Osteoblast (primary cell): ENCODE measurements at regions not wholly inside any gene's neighbourhood (a gene's known extent, or its start where the extent isn't known, plus 50 kb on each side); places are given as distances from the start of the nearest gene placed in this dataset.

Experiments
- DNase-seq: peaks from one replicate; pipeline ENCODE4 v3.0.0; 2011; ENCODE audit warnings: low spot score, mixed read lengths; ENCODE audit not compliant: insufficient read length; ENCODE audit errors: missing footprints
- H2AFZ ChIP-seq: 2 replicates; pipeline ENCODE4 v1.6.0; 2011; ENCODE audit warnings: mild to moderate bottlenecking, low read length
- H3K27ac ChIP-seq: 2 replicates; pipeline ENCODE4 v1.5.1; 2011; ENCODE audit warnings: mild to moderate bottlenecking, low read depth, low read length, moderate library complexity
- H3K27me3 ChIP-seq: 2 replicates; pipeline ENCODE4 v1.6.0; 2012; ENCODE audit warnings: mild to moderate bottlenecking, control low read depth, inconsistent platforms, low read length, moderate library complexity; ENCODE audit not compliant: insufficient read depth
- H3K36me3 ChIP-seq: 2 replicates; pipeline ENCODE4 v1.5.1; 2011; ENCODE audit warnings: mild to moderate bottlenecking, low read length, control low read depth, moderate library complexity; ENCODE audit not compliant: insufficient read depth
- H3K4me1 ChIP-seq: 2 replicates; pipeline ENCODE4 v1.5.1; 2011; ENCODE audit warnings: mild to moderate bottlenecking, low read length, control low read depth, moderate library complexity; ENCODE audit not compliant: insufficient read depth
- H3K4me2 ChIP-seq: 2 replicates; pipeline ENCODE4 v1.6.0; 2011; ENCODE audit warnings: mild to moderate bottlenecking, low read length; ENCODE audit not compliant: insufficient read depth
- H3K4me3 ChIP-seq: fragments of 200-600 bp; sonication (generic); 3 replicates; pipeline ENCODE4 v1.5.1; 2012; ENCODE audit warnings: mild to moderate bottlenecking, low read length, inconsistent platforms; ENCODE audit not compliant: insufficient read depth
- H3K79me2 ChIP-seq: 2 replicates; pipeline ENCODE4 v1.6.0; 2012; ENCODE audit warnings: mild to moderate bottlenecking, low read length, control low read depth, inconsistent platforms; ENCODE audit not compliant: insufficient read depth
- H3K9me3 ChIP-seq: 2 replicates; pipeline ENCODE4 v1.5.1; 2011; ENCODE audit warnings: low read depth, low read length, control low read depth
- H4K20me1 ChIP-seq: 2 replicates; pipeline ENCODE4 v1.6.0; 2012; ENCODE audit warnings: mild to moderate bottlenecking, low read length, control low read depth; ENCODE audit not compliant: insufficient read depth
- CTCF ChIP-seq: IDR thresholded peaks from 2 replicates; pipeline ENCODE4 v1.5.1; 2011; ENCODE audit warnings: mild to moderate bottlenecking, low read depth, low read length, moderate library complexity; ENCODE audit errors: extremely low read depth

- Histone ChIP-seq H3K27me3 (no peaks in the 10 kb centered on the region), H3K27ac (no peak overlapping the region), H4K20me1 (no peaks in the 10 kb centered on the region), H2AFZ (no peak overlapping the region), H3K9me3 (no peaks in the 10 kb centered on the region), H3K4me1 (no peaks in the 10 kb centered on the region), H3K36me3 (no peaks in the 10 kb centered on the region), H3K79me2 (no peaks in the 10 kb centered on the region), H3K4me3 (no peak overlapping the region), H3K4me2 (no peak overlapping the region)
- no peak for DNase-seq
- TF ChIP-seq CTCF: no peak
Measured at GRCh38 chr1:55708781-55709180, 493.6 kb upstream of the USP24 start.

DNA sequence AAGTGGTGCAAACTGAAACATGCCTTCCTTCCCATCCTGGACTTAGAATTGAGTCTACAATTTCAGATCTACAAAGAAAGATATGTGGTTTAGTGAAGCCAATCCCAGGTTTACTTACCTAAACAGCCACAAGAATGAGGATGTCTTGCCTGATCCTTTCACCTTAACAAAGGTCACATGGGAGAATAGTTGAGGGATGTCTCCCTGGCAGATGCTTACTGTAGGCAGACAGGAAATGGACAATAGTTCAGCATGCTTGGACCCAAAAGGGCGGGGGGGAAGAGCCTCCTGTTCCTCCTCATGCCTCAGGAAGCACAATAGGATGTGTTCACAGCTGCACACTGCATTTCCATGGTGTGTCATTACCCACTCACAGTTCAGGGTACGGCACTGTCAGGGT, 492.7 kb upstream of the USP24 start:
- Histone ChIP-seq H3K9me3 (no peaks in the 10 kb centered on the region), H3K79me2 (no peaks in the 10 kb centered on the region), H3K4me1 (no peaks in the 10 kb centered on the region), H3K4me2 (no peak overlapping the region), H2AFZ (no peak overlapping the region), H3K27me3 (no peaks in the 10 kb centered on the region), H3K4me3 (no peak overlapping the region), H3K27ac (no peak overlapping the region), H4K20me1 (no peaks in the 10 kb centered on the region), H3K36me3 (no peaks in the 10 kb centered on the region)
- TF ChIP-seq CTCF: no peak
- DNase-seq: no peak

- no peak overlapping the region for H3K4me3 ChIP-seq
- H2AFZ ChIP-seq: no peak overlapping the region
- H3K27me3 ChIP-seq: no peaks in the 10 kb centered on the region
- H3K9me3 ChIP-seq: no peaks in the 10 kb centered on the region
- no peaks in the 10 kb centered on the region for H3K4me1 ChIP-seq
- H4K20me1 ChIP-seq: no peaks in the 10 kb centered on the region
- TF ChIP-seq CTCF: no peak
- H3K27ac ChIP-seq: no peak overlapping the region
- H3K36me3 ChIP-seq: no peaks in the 10 kb centered on the region
- DNase-seq: peak; percentile 62
- H3K4me2 ChIP-seq: no peak overlapping the region
- no peaks in the 10 kb centered on the region for H3K79me2 ChIP-seq
Measured at GRCh38 chr1:55707196-55707595, 492.0 kb upstream of the USP24 start.

GRCh38 chr1:55706397-55706796, 491.2 kb upstream of the USP24 start:
- no peak for TF ChIP-seq CTCF
- no peaks in the 10 kb centered on the region for H3K27me3 ChIP-seq
- no peaks in the 10 kb centered on the region for H3K79me2 ChIP-seq
- H3K9me3 ChIP-seq: no peaks in the 10 kb centered on the region
- DNase-seq: no peak
- H3K4me1 ChIP-seq: no peaks in the 10 kb centered on the region
- no peaks in the 10 kb centered on the region for H3K36me3 ChIP-seq
- no peak overlapping the region for H3K4me2 ChIP-seq
- no peak overlapping the region for H3K4me3 ChIP-seq
- H4K20me1 ChIP-seq: no peaks in the 10 kb centered on the region
- H3K27ac ChIP-seq: no peak overlapping the region
- no peak overlapping the region for H2AFZ ChIP-seq
